Retinal pigment epithelial cell (primary cell): ENCODE measurements at regions not wholly inside any gene's neighbourhood (a gene's known extent, or its start where the extent isn't known, plus 50 kb on each side); places are given as distances from the start of the nearest gene placed in this dataset.

Experiments
- DNase-seq: peaks from one replicate; pipeline ENCODE4 v3.0.0-alpha.2; 2010; ENCODE audit warnings: low read depth
- H3K4me3 ChIP-seq: 2 replicates; pipeline ENCODE4 v1.5.1; 2011; ENCODE audit warnings: mild to moderate bottlenecking, low read length, control low read depth, moderate library complexity
- TF ChIP-seq, protein P1 (sequence below): conservative IDR thresholded peaks from 2 replicates; pipeline ENCODE4 v1.5.1; 2011; ENCODE audit warnings: low read depth, low read length, control low read depth, inconsistent platforms

DNA sequence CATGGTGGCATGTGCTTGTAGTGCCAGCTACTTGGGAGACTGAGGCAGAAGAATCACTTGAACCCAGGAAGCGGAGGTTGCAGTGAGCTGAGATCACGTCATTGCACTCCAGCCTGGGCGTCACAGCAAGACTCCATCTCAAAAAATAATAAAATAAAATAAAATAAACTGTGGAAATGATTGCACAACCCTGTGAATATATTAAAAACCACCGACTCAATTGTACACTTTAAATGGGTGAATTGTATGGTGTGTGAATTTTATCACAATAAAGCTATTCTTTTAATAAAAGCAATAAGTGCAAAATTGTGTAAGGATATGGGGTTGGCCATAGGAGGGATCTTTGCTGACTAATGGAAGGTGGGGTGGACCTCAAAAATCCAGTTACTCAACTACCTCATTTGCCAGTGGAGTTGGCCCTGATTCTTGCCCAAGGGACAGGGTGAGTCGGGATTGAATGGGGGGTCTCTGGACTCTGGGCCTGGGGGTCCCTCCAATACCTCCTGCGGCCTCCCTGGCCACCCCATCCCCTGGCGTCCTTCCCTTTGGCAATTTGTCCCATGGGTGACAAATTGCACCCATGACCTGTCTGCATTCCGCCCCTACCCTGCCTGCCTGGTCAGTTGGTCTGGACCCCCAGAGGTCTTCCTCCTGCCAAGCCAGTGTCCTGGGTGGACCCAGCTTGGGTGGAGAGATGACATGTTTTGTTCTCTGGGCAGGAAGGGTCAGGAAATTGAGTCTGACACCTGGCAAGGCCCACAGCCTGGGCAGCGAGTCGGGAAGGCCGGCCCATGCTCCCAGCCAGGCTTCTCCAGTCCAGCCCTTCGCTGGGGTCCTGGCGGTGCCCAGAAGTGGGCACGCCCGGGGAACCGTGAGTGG lies 61.7 kb upstream of the ELN start:
- TF ChIP-seq, protein P1, sequence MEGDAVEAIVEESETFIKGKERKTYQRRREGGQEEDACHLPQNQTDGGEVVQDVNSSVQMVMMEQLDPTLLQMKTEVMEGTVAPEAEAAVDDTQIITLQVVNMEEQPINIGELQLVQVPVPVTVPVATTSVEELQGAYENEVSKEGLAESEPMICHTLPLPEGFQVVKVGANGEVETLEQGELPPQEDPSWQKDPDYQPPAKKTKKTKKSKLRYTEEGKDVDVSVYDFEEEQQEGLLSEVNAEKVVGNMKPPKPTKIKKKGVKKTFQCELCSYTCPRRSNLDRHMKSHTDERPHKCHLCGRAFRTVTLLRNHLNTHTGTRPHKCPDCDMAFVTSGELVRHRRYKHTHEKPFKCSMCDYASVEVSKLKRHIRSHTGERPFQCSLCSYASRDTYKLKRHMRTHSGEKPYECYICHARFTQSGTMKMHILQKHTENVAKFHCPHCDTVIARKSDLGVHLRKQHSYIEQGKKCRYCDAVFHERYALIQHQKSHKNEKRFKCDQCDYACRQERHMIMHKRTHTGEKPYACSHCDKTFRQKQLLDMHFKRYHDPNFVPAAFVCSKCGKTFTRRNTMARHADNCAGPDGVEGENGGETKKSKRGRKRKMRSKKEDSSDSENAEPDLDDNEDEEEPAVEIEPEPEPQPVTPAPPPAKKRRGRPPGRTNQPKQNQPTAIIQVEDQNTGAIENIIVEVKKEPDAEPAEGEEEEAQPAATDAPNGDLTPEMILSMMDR, result no peak
- H3K4me3 ChIP-seq, result no peak overlapping the region
- no peak for DNase-seq

DNA sequence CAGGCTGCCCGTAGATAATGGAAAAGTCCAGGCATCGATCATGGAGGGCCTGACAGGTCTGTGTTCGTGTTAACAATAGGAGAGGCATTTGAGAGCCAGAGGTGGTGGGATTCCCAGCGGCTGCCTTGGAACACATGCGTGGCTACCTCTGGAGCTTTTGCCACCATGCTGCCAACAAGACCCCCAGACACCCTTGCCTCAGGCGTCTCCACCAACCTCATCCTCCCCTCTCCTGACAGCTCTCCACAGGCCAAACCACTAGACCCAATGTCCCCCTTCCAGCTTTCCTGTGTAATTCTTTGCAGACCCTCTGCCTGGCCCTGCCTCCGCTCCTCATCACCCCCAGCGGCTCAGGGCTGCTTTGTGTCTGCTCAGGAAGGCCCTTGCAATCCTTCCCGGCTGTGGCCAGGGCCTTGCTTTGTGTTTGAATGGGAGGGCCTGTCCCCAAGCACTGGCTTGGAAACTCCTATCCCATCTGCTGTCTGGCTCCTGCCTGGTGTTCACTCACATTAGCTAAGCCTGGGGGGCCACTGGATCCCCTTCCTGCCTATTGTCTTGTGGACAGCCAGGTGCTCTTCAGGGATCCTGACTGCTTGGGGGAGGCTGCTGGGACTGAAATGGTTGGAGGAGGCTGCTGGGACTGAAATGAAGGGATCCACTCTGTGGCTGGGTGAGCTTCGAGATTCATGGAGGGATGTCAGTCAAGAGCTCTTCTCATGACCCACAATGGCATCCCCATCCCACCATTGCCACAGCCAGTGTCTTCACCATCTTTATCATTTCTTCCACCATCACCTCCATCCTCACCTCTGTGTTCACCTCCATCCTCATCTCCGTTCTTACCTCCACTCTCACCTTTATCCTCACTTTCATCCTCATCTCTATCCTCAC lies 60.8 kb upstream of the ELN start:
- TF ChIP-seq, protein P1, result no peak
- H3K4me3 ChIP-seq, result no peak overlapping the region
- no peak for DNase-seq

DNA sequence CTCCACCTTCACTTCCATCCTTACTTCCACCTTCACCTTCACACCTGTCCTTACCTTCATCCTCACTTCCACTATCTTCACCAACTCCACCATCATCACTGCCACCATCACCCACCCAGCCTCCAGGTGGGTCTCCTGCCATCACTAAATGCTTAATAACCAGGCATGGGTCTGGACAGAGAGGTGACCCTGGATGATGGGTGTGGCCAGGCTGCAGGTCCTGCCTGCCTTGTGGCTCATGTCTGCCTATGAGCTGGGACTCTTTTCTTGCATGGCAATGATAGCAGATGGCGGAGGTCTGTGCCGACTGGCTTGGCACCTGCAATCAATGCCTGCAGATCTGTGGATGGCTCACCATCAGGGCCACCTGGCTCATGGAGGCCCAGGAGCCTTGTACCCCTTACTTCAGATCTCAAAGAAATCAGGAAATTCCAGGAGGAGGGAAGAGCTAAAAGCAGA lies 60.1 kb upstream of the ELN start:
- no peak overlapping the region for H3K4me3 ChIP-seq
- TF ChIP-seq, protein P1, result no peak
- no peak for DNase-seq

DNA sequence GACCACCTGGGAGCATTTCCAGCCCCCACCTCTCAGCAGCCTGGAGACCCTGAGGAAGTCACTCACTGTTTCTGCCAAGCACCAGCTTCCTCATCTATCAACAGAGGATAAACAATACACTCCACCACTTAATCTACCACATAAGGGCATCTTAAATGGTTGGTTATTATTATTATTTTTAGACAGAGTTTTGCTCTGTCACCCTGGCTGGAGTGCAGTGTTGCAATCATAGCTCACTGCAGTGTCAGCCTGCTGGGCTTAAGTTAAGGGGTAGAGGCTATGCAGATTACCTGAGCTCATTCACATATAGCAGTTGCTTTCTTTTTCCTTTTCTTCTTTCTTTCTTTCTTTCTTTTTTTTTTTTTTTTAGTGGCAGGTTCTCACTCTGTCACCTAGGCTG lies 59.5 kb upstream of the ELN start:
- H3K4me3 ChIP-seq, result no peak overlapping the region
- TF ChIP-seq, protein P1, result no peak
- DNase-seq, result no peak

DNA sequence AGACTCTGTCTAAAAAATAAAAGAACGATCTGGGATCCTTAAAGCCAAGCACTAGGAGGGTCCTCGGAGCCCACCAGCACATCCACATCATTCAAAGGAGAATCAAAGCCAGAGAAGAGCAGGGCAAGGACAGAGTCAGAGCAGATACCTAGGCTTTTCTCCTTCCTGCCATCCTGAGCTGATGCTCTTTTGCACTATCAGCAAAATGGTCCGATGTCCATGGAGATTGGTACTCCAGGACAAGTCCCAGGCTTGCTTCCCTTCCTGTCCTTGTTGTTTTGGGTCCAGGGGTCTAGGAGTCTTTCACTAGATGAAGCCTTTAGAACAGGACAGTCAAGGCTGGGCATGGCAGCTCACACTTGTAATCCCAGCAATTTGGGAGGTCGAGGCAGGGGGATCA lies 58.0 kb upstream of the ELN start:
- DNase-seq, result no peak
- no peak overlapping the region for H3K4me3 ChIP-seq
- TF ChIP-seq, protein P1, result no peak

DNA sequence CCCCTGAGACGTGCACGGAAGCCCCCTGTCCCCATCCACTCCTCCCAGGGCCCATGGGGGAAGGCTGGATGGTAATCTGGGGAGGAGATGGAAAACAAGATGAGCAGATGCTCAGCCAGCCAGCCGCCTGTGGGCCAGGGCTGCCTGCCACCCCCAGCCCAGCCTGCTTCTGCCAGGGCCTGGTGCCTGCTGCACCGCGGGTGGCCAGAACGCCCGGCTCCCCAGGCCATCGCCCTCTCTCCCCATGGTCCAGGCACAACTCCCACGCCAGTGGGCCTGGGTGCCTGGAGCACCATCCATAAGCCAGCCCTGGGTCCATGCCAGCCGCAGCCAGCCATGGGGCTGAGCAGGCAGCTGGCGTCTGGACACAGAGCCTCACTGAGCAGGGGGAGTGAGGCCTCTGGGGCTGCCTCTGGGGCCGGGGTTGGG lies 57.2 kb upstream of the ELN start:
- TF ChIP-seq, protein P1, result no peak
- H3K4me3 ChIP-seq, result no peak overlapping the region
- no peak for DNase-seq

DNA sequence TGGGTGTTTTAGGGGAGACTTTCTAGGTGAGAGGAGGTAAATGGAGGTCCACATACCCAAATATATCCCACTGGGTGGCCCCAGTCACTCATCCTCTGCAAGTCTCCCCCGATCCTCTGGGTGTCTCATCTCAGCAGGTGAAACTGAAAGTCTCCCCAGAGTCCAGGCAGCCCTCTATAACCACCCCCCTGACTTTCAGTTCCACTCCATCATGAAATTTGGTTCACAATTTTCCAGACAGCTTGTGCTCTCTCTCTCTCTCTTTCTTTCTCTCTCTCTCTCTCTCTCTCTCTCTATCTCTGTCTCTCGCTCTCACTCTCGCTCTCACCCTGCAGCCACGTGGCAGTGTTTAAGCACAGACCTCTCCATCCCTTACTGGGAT lies 56.7 kb upstream of the ELN start:
- no peak for DNase-seq
- no peak overlapping the region for H3K4me3 ChIP-seq
- TF ChIP-seq, protein P1, result no peak
